WERI-Rb-1 (cell line): ENCODE measurements at regions not wholly inside any gene's neighbourhood (a gene's known extent, or its start where the extent isn't known, plus 50 kb on each side); places are given as distances from the start of the nearest gene placed in this dataset.

ENCODE experiments used
- DNase-seq: peaks from one replicate; pipeline ENCODE4 v3.0.0-alpha.2; 2020
- H3K27ac ChIP-seq: fragments of 250-450 bp; sonication (Bioruptor Pico); 2 replicates; pipeline ENCODE4 v1.5.1; 2020; ENCODE audit warnings: mild to moderate bottlenecking, moderate library complexity
- H3K27me3 ChIP-seq: fragments of 250-450 bp; sonication (Bioruptor Pico); 2 replicates; pipeline ENCODE4 v1.5.1; 2021; ENCODE audit warnings: mild to moderate bottlenecking, low read depth, moderate library complexity; ENCODE audit not compliant: insufficient read depth, severe bottlenecking
- H3K36me3 ChIP-seq: fragments of 250-450 bp; sonication (Bioruptor Pico); 2 replicates; pipeline ENCODE4 v1.5.1; 2020; ENCODE audit warnings: mild to moderate bottlenecking, moderate library complexity
- H3K4me3 ChIP-seq: 2 replicates; pipeline ENCODE4 v1.5.1; 2011; ENCODE audit warnings: low read depth, mild to moderate bottlenecking, control low read depth, low read length
- H3K9me3 ChIP-seq: fragments of 250-450 bp; sonication (Bioruptor Pico); 2 replicates; pipeline ENCODE4 v1.5.1; 2021; ENCODE audit warnings: mild to moderate bottlenecking, moderate library complexity; ENCODE audit not compliant: severe bottlenecking
- CTCF ChIP-seq: IDR thresholded peaks from 2 replicates; pipeline ENCODE4 v1.5.1; 2011; ENCODE audit warnings: low read depth, mild to moderate bottlenecking, control low read depth, inconsistent platforms, low read length

- Histone ChIP-seq H3K9me3 (no peaks in the 10 kb centered on the region), H3K27me3 (no peaks in the 10 kb centered on the region), H3K4me3 (no peak overlapping the region), H3K36me3 (no peaks in the 10 kb centered on the region), H3K27ac (no peak overlapping the region)
- DNase-seq, result no peak
- no peak for TF ChIP-seq CTCF
These were observed 231.6 kb downstream of the NRIP1 start for GRCh38 chr21:14833241-14833640.

GRCh38 chr21:14830307-14830706 is 234.5 kb downstream of the NRIP1 start:
- H3K27me3 ChIP-seq, result no peaks in the 10 kb centered on the region
- no peak for DNase-seq
- no peaks in the 10 kb centered on the region for H3K9me3 ChIP-seq
- H3K36me3 ChIP-seq, result no peaks in the 10 kb centered on the region
- no peak overlapping the region for H3K4me3 ChIP-seq
- H3K27ac ChIP-seq, result no peak overlapping the region
- no peak for TF ChIP-seq CTCF

GRCh38 chr21:14829685-14830084 is 235.1 kb downstream of the NRIP1 start:
- DNase-seq, result no peak
- Histone ChIP-seq H3K9me3 (no peaks in the 10 kb centered on the region), H3K27ac (no peak overlapping the region), H3K36me3 (no peaks in the 10 kb centered on the region), H3K27me3 (no peaks in the 10 kb centered on the region), H3K4me3 (no peak overlapping the region)
- TF ChIP-seq CTCF, result no peak

GRCh38 chr21:14827468-14827867 is 237.3 kb downstream of the NRIP1 start:
- H3K4me3 ChIP-seq, result no peak overlapping the region
- TF ChIP-seq CTCF, result no peak
- no peak overlapping the region for H3K27ac ChIP-seq
- no peaks in the 10 kb centered on the region for H3K27me3 ChIP-seq
- H3K9me3 ChIP-seq, result no peaks in the 10 kb centered on the region
- no peaks in the 10 kb centered on the region for H3K36me3 ChIP-seq
- DNase-seq, result no peak

- TF ChIP-seq CTCF, result no peak
- DNase-seq, result no peak
- H3K9me3 ChIP-seq, result no peaks in the 10 kb centered on the region
- H3K27ac ChIP-seq, result no peak overlapping the region
- H3K27me3 ChIP-seq, result no peaks in the 10 kb centered on the region
- no peak overlapping the region for H3K4me3 ChIP-seq
- H3K36me3 ChIP-seq, result no peaks in the 10 kb centered on the region
These were observed 238.2 kb downstream of the NRIP1 start for GRCh38 chr21:14826630-14827029.

GRCh38 chr21:14825514-14825974 is 239.3 kb downstream of the NRIP1 start:
- TF ChIP-seq CTCF, result no peak
- H3K4me3 ChIP-seq, result no peak overlapping the region
- no peak overlapping the region for H3K27ac ChIP-seq
- no peaks in the 10 kb centered on the region for H3K36me3 ChIP-seq
- no peak for DNase-seq
- no peaks in the 10 kb centered on the region for H3K9me3 ChIP-seq
- H3K27me3 ChIP-seq, result no peaks in the 10 kb centered on the region
